ENCODE measurements at regions not wholly inside any gene's neighbourhood (a gene's known extent, or its start where the extent isn't known, plus 50 kb on each side); places are given as distances from the start of the nearest gene placed in this dataset.

DNA sequence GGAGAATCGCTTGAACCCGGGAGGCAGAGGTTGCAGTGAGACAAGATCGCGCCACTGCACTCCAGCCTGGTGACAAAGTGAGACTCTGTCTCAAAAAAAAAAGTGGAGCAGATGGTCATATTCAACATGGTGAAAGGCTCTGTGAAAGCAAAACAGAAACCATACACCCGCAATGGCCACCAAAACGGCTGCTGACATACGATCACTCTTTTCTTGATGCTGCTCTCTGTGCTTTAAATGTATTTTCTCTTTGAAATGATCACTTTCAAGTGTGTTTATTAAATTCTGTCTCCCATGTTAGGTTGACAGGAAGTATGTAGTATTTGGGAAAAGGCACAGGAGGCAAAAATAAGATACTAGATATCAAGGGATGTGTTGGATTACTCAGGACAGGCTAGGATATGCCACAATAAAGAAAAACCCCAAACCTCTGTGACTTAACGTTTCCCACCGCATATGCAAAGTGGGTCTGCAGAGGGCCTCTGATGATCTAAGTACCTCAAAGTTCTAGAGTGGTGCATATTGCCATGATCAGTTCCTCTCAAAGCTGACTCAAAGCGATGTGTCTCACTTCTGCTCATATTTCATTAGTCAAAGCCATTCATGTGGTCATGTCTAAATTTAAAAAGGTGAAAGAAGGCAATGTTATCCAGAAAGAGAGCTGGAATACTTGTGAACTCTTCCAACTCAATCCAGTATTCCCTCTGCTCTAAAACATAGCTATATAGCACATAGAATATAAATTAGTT is 155.1 kb upstream of the SOX4 start:
- DNase-seq (ENCODE audit: insufficient read length, low spot score) (peak; percentile 5), FAIRE-seq (peak; percentile 53)
- TF ChIP-seq POLR2A (IDR thresholded peaks at IDR 0.05; ENCODE audit: low read depth, low read length), result no peak

DNA sequence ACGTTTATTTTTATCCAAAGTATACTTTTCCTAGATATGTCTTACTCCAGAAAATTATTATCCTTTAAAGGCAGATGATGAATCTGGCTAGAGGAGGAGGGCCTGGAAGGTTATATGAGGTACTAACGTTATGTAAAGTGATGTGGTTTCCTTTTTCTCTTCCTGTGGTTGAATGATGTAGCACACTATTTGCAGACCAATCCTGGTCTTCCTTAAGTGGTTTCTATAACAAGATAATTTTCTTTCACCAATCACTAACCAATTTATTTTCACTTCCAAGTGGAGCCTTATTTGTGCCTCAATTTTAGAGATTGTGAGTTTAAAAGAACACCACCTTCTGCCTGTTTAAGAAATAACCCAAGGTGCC is 154.6 kb upstream of the SOX4 start:
- DNase-seq (ENCODE audit: insufficient read length, low spot score) (peak; percentile 7), FAIRE-seq (no peak)
- no peak for TF ChIP-seq POLR2A (IDR thresholded peaks at IDR 0.05; ENCODE audit: low read depth, low read length)

DNA sequence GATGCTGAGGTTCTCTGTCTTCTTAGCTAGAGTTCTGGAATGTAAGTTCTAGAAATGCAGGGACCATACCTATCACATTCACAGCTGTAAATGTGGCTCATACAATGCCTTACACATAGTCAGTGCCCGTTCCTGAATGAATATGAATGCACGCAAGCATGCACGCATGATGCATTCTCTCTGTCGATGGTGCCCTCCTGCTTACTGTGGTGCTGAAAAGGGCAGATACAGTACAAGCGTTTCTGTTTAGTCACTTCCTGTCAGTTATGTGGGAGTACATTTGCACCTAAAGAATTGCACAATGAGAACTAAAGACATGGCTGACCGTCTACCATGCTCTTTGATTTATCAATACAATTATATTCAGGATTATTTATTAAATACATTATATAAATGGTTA is 152.2 kb upstream of the SOX4 start:
- no peak for FAIRE-seq
- no peak for TF ChIP-seq POLR2A (IDR thresholded peaks at IDR 0.05; ENCODE audit: low read depth, low read length)
- DNase-seq (ENCODE audit: insufficient read length, low spot score), result no peak

DNA sequence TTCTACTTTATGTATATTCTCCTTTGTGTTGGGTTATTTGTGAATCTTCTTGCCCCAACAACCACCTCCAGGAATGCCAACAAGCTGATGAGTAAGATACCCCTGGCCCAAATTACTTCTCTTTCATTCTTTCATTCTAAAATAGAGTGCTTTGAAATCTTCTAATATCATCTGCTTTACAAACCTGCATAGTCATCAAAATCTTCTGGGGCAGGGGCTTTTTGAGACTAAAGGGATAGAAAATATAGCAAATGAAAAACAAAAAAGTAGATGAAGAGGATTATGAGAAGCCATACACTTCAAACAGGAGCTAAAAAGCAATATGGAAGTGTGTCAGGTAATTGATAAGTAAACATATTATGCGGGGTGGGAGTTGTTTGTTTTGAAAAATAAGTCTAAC is 150.7 kb upstream of the SOX4 start:
- FAIRE-seq, result no peak
- no peak for DNase-seq (ENCODE audit: insufficient read length, low spot score)
- TF ChIP-seq POLR2A (IDR thresholded peaks at IDR 0.05; ENCODE audit: low read depth, low read length), result no peak

DNA sequence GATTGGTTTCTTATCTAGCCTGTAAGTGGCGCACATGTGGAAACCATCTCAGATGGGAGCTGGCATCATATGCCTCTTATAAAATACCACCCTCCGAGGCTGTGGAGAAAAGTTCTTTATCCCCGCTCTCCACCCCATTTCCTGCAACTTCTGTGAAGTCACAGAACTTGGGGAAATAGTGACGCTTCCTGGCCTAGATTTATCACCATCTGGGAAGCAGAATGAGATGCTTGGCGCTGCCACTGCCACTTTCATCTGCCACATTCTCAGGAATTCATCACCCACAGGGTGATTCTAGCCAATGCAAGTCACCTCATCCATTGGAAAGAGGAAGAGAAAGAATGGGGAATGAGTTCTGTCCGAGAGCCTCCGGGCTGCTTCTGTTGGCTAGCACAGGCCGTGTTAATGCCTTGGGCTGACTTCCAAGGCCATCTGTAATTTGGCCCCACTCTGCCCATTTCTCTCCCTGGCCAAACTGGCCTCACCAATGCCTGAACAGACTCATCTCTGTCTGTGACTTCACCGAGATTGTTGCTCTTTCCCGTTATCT is 148.8 kb upstream of the SOX4 start:
- TF ChIP-seq POLR2A (IDR thresholded peaks at IDR 0.05; ENCODE audit: low read depth, low read length), result no peak
- DNase-seq (ENCODE audit: insufficient read length, low spot score) (no peak), FAIRE-seq (no peak)

DNA sequence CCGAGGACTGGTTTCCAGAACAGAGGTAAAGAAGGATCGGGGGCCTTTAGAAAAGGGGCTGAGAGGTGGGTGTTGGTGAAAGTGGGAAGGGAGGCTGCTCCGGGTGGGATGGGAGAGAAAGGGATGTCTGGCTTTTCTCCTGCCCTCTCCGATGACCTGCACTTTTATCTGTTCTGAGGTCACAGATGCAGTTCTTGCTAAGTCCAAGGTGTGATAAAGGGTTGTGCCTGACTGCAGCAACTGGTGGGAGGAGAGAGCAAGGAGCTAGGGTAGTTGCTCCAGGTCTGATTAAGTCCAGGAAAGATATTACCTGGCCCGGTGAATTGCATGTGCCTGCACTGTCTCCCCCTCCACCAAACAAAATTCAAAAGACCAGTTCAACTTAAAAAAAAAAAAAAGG is 145.6 kb upstream of the SOX4 start:
- FAIRE-seq (no peak), DNase-seq (ENCODE audit: insufficient read length, low spot score) (no peak)
- TF ChIP-seq POLR2A (IDR thresholded peaks at IDR 0.05; ENCODE audit: low read depth, low read length), result no peak

DNA sequence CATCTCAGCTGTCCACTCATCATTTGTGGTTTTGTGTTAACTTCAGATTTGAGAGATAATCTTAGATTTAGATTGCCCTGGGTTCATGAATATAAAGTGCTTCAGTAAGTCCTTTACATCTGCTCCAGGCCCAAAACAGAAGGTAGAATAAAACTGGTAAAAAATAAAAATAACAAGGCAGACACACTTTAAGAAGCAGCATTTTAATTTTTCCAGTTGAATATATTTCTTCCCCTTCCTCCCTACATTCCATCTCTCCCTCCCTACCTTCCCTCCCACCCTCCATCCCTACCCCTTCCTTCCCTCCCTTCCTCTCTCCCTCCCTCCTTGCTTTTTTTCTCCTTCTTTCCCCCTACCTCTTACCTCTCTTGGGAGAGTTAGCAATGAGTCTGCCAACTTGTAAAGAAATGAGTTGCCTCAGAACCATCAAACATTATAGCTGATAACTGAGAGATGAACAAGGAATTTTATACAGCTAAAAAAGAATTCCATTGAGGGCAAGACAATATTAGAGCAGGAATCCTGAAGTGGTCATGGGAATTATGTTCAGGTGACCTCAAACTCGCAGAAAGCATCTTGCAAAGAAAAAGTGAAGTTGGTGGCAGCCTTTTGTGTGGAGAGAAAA is 145.0 kb upstream of the SOX4 start:
- DNase-seq (ENCODE audit: insufficient read length, low spot score) (no peak), FAIRE-seq (no peak)
- no peak for TF ChIP-seq POLR2A (IDR thresholded peaks at IDR 0.05; ENCODE audit: low read depth, low read length)

DNA sequence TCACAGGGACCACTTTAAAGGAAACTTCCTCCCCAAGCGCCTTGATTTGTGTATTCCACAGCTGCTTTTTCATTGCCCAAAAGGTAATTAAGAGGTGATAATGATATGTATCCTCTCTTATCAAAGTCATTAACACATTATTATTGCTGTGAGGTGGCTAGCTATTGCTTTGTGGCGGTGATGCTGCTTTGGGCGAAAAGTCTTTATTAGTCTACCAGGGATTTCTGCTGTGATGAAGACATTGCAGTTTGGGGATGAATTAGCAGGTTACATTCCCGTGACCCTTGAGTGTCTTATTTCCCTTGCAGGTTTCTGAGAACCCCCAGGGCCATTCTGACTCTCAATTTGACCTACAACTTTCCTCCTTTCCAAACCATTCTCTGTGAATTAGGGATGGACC is 143.4 kb upstream of the SOX4 start:
- no peak for DNase-seq (ENCODE audit: insufficient read length, low spot score)
- no peak for FAIRE-seq
- no peak for TF ChIP-seq POLR2A (IDR thresholded peaks at IDR 0.05; ENCODE audit: low read depth, low read length)

DNA sequence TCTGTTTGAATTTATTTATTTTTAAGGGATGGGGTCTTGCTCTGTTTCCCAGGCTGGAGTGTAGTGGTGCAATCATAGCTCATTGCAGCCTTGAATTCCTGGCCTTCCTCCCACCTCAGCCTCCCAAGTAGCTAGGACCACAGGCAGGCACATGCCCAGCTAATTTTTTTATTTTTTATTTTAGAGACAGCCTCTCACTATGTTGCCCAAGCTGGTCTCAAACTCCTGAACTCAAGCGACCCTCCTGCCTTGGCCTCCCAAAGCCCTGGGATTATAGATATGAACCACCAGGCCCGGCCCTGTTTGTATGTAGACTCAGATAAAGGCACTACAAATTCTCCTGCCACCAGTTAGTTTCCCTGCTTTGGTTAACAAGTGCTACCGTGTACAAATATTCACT is 142.9 kb upstream of the SOX4 start:
- FAIRE-seq (no peak), DNase-seq (ENCODE audit: insufficient read length, low spot score) (no peak)
- TF ChIP-seq POLR2A (IDR thresholded peaks at IDR 0.05; ENCODE audit: low read depth, low read length), result no peak

DNA sequence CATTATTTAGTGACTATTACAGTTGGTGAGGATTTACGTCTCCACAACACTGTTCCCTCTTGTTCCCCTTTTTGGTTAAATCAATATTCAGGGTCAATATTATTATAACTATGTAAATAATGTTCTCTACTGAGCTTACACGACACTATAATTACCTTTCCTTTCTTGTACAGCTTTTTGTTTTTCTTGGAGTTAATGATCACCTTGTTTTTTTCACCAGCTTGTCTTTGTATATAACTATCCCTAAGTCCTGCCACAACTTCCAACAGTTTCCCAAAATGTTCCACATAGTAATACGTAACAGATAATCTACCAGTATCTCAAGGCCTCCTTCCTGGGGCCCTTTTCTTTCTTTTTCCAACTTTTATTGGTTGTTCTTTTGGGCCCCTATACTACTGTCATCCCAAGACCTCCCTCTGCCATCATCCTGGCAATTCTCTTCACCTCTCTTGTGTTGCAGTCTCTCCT is 142.0 kb upstream of the SOX4 start:
- TF ChIP-seq POLR2A (IDR thresholded peaks at IDR 0.05; ENCODE audit: low read depth, low read length), result no peak
- FAIRE-seq (no peak), DNase-seq (ENCODE audit: insufficient read length, low spot score) (no peak)

DNA sequence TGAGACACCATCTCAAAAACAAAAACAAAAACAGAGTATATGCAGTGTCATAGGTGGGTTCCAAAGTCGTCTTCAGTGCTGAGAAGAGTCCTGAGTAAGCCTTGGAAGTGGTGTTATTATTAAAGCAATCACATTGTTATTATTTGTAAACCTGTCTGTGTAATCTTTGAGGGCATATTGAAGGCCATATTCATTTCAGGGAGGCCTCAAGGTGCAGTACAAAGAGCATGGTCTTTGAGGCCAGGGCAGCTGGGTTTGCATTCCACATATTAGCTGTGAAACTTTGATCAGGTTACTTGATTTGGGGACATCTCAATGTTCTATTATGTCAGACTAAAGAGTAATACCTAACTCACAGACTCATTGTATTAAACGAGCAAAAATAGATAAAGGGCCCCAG is 139.3 kb upstream of the SOX4 start:
- FAIRE-seq, result no peak
- DNase-seq (ENCODE audit: insufficient read length, low spot score), result no peak
- no peak for TF ChIP-seq POLR2A (IDR thresholded peaks at IDR 0.05; ENCODE audit: low read depth, low read length)

DNA sequence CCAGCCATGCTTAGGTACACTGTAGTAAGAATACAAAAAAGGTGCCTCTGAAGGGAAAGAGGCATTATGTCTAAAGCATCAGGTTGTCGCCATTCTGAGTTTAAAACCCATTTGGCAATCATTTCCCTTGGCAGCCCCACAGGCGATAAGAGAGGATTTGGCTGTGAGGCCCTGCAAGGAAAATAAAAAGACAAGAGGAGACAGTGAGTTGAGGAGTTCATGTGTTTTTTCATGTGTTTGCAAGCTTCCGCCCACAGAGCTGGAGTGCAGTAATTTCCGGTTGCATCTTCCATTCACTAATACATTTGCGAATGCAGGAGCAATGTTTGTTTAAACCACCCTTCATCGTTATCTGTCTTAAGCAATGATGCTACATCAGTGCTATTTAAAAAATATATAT is 138.5 kb upstream of the SOX4 start:
- TF ChIP-seq POLR2A (IDR thresholded peaks at IDR 0.05; ENCODE audit: low read depth, low read length), result no peak
- no peak for DNase-seq (ENCODE audit: insufficient read length, low spot score)
- FAIRE-seq, result no peak

DNA sequence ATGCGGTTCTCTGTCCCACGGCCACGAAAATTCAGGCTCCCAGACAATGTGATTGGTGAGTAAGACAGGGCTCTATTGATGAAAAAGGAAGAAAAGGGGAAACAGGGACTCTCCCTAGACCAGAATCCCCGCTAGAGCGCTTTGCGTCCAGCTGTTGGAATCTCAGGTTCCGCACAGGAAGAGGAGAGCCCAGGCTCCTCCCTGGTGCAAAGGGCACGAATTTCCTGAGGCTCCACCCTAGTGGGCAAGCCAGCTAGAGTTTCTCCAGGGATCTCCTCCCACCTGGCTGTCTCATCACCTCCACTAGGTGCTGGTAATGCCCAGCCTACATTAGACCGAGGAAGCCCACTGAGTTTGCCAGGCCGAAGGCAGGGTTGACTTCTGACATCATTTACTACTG is 135.9 kb upstream of the SOX4 start:
- FAIRE-seq, result no peak

DNA sequence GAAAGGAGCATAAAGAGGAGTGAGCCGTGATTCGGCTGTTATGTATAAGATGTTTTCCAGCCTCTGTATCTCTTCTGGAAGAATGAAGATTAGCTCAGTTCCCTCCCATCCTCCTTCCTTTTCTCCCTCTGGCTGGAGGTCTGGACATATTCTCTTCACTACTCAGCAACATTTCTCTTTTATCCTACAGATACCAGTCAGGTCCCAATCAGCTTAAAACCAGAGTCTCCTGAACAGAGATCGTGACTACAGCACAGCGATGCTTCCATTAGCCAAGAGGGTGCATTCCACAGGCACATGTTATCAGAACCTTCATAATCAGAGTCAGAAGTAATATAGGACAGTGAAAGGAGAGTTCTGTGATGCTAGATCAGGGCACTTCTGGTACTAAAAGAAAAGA is 133.9 kb upstream of the SOX4 start:
- FAIRE-seq (no peak), DNase-seq (ENCODE audit: insufficient read length, low spot score) (no peak)
- no peak for TF ChIP-seq POLR2A (IDR thresholded peaks at IDR 0.05; ENCODE audit: low read depth, low read length)

More for the DNA sequence above, 135.9 kb upstream of the SOX4 start:
- DNase-seq (ENCODE audit: insufficient read length, low spot score), result no peak
- no peak for TF ChIP-seq POLR2A (IDR thresholded peaks at IDR 0.05; ENCODE audit: low read depth, low read length)

All from H54 (cell line).